Hematopoietic multipotent progenitor cell treated with erythropoietin and hydrocortisone succinate and interleukin-3 and kit ligand, for 6 days (in vitro differentiated cells): ENCODE measurements at regions not wholly inside any gene's neighbourhood (a gene's known extent, or its start where the extent isn't known, plus 50 kb on each side); places are given as distances from the start of the nearest gene placed in this dataset.

ENCODE experiments used
- DNase-seq: peaks from one replicate; pipeline ENCODE4 v3.0.0-alpha.2; 2015

DNA sequence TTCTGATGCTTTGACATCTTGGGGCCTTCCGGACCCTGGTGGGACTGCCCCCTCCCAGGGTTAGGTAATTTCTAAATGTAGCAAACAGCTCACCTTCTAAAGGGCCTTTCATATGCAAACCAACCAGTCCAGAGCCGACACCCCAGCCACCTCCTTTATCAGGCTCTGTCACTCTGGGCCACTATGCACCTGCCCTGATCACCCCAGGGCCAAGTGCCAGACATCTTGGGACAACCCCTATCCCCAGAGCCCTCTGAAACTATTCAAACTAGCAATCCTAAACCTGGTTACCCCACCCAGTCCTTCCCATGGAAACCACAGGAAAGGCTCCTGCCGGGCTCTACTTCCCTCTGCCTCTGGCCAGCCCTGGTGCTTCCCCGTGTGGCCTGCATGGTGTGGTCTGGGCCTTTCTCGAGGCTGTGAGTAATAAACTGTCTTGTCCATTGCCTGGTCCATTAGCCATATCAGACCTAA is 91.2 kb upstream of the TNRC6C start:
- no peak for DNase-seq

GRCh38 chr17:77867976-77868713 is 90.4 kb upstream of the TNRC6C start:
- no peak for DNase-seq

DNA sequence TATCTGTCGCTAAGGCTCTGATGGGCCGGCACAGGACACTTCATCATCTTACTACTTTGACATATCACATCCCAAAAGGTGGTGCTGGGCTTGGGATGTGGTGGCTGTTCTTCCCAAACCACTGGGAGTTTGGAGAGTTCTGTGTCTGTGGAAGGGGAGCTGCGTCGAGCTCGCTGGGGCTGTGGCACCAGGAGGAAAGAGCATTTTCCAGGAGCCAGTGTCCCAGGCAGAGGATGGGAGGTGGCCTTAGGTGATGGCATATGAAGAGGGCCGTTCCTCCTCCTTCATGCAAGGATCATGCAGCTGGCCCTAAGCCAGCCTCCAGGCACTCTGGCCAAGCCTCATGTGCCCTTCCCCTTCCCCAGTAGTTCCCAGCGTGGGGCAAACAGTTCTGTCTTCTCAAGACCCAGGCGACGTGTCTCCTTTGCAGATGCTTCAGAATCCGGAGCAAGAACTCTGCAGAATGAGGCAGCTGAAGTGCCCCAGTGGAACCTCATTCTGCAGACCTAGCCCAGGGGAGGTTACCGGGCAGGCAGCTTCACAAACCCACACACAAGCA is 89.4 kb upstream of the TNRC6C start:
- no peak for DNase-seq

GRCh38 chr17:77869665-77870132 is 88.8 kb upstream of the TNRC6C start:
- DNase-seq = peak; percentile 32

DNA sequence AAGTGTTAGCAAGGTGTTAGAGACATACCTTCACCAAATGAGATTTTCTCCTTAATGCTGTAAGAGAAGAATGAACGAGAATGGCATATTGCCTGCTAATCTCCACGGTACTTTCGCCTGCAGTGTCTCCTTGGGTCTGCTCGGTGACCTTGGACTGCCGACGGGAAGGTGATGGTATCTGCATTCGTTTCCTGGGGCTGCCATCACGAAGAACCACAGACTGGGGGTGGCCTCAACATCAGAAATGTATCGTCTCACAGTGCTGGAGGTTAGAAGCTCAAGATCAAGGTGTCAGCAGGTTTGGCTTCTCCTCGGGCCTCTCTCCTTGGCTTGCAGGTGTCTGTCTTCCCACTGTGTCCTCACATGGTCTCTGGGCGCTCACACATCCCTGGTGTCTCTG is 86.3 kb upstream of the TNRC6C start:
- DNase-seq = no peak

- DNase-seq = no peak
Observed at GRCh38 chr17:77872714-77873499, 85.6 kb upstream of the TNRC6C start.

DNA sequence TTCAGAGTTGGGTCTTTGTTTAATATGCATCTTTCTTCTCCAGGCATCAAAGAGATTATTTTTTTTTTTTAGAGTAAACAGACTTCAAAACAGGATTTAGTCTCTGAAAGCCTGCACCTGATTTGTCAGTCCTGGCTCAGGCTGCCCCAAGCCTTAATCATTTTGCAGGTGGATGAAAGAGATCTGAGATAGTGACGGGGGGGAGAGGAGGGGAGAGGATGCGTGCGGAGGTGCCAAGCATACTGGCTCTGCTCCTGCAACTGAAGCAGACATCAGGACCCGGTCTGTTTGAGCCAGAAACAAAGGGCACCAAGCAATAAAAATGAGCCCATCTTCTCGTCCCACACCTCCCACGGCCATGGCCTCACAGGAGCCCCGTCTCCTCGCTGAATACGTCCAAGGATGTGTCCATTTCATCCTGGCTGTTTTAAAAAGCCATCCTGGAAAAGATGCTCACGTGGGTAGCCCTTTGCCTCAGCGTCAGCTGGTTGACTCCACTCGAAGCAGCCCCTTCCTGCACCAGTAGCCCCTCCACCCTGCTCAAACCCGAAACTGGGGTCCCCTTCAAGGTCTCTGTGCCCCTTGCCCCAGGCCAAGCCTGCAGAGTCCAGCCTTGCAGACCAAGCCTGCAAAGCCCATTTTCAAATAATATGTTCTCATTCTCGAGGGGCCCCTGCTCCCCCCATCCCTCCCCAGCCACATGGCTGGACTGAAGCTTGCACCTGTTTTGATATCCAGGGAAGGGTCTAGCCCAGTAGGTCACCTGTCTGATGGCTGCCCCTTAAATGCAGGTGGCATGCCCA is 84.8 kb upstream of the TNRC6C start:
- no peak for DNase-seq

GRCh38 chr17:77874303-77875050 is 84.0 kb upstream of the TNRC6C start:
- no peak for DNase-seq

DNA sequence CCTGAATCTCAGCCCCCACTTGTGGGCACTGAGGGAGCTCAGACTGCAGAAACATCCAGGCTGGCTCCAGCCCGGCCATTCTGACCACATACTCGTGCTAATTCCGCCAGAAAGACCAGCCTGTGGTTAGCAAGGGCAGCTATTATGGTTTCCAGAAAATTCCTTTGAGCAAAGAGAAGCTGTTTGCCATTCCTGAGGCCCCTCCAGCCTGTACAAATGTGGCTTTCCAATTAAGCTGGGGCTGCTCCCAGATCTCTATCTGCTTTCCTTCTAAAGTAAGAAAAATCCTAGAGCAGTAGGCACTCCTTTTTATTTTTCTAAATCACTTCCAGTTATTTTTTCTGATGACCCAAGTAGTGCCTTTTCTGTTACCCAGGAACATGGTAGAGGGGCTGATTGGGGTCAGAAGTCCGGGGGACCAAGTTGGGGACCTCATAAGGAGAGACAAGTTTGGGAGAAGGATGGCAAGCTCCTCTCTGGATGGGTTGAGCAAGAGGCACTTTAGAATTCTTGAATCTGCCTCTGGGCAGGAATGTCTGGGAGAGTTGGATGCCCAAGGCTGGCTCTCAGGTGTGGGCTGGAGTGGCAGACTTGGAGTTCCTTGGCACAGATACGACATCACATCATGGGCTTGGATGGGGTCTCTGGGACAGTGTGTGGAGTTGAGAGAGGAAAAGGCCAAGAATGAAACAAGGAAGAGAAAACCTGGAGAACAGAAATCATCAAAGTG is 83.3 kb upstream of the TNRC6C start:
- DNase-seq = no peak

DNA sequence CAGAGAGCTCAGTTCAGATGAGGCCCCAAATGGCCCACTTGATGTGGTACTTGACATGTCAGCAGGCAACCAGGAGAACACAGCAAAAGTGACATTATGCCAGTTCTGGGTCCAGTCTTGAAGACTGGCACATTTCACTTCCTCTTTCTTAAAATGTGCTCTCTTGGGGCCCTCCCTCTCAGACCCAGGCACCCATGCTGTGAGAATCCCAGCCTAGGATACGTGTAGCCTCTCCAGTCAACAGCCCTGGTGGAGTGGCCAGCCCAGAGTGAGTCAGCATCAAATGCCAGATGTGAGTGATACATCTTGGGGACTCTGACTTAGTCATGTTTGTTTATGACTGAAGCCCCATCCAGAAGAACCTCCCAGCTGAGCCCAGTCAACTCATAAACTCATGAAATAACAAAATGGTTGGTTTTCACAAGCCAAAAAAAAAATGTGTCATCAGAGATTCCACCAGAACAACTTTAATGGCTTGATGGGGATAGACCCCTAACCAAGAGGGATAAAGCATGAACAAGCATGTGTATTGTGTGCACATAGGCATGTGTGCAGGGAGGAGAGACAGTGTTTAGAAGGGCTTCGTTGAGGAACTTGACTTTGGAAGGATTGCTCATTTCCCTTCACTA is 82.5 kb upstream of the TNRC6C start:
- DNase-seq = peak; percentile 26

DNA sequence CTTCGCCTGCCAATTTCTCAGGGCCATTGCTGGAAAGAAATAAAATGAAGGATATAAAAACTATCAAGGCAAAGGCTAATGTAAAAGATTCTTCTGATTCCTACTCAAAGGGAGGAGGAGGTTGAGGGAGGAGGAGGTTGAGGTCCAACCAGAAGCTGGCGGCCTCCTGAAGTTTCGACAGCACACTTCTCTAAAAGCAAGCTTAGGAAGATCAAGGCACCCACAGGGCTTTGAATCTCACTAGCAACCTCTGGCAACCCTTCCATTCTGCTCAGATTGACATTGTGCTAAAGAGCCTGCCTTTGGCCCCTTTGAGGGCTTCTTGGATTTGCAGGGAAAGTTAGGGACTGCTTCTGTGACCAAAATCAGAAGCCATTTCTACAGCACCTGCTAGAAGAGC is 81.5 kb upstream of the TNRC6C start:
- DNase-seq = no peak

DNA sequence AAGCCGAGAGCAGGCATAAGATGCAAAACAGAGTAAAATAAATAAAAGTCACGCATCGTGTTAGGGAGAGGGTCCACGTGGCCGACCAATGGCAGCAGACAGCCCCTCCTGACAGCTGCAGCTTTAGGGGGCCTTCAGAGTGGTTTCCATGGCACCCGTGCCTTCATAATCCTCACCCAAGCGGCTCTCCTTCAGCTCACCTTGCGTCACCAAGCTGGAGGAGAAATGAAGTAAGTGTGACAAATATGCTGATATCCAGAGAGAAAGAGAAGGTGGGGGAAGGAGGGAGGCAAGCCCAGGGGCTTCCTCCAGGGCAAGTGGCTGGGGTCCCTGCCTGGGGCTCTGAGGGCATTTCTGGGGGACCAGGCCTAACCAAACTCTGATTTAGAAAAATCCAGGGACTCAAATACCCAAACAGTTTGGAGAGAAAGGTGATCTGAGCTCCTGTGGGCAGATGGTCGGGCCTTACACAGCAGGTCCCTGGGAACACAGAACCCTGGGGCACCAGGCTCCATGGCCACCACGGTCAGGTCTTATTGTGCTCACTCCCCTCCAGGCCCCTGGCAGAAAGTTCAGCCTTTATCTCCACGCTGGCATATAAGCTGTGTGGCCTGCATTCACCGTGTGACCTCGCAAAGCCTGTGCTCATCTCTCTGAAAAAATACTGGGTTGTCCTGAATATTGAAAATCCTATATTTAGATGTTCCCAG is 80.7 kb upstream of the TNRC6C start:
- no peak for DNase-seq

GRCh38 chr17:77879226-77879895 is 79.1 kb upstream of the TNRC6C start:
- DNase-seq = no peak

- DNase-seq = no peak
Observed at GRCh38 chr17:77879896-77880280, 78.6 kb upstream of the TNRC6C start.

DNA sequence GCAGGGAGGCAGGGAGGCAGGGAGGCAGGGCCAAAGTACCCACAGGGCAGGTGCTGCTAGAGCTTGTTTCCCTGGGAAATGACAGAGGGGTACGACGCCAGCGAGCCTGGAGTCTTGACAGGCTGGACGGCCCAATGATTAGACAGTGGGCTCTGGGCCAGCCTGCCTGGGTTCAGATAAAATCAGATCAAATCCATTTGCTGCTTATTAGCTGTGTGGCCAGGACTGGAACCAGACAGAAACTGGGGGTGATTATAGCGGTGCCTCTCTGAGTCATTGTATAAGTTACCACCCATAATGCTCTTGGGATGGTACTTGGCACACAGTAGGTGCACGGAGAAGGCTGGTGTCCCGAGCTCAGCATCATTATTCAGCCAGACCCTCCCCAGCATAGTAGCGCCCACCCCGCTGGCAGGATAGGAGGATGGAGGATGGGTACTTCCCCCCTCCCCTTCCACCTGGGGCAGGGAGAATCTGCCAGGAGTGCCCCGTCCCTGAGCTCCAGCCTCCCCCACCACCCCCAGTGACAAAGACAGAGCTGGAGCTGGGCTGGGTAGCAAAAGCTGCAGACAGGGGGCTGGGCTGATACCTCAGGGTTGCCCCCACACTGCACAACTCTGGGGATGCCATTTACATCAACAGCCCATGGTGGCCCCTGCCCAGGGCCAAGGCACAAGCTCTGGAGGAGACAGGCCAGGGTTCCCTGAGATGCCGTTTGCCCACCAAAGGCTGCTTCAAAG is 77.6 kb upstream of the TNRC6C start:
- DNase-seq = peak; percentile 39

GRCh38 chr17:77881545-77881944 is 77.0 kb upstream of the TNRC6C start:
- DNase-seq = peak; percentile 94

GRCh38 chr17:77882040-77882439 is 76.5 kb upstream of the TNRC6C start:
- no peak for DNase-seq

DNA sequence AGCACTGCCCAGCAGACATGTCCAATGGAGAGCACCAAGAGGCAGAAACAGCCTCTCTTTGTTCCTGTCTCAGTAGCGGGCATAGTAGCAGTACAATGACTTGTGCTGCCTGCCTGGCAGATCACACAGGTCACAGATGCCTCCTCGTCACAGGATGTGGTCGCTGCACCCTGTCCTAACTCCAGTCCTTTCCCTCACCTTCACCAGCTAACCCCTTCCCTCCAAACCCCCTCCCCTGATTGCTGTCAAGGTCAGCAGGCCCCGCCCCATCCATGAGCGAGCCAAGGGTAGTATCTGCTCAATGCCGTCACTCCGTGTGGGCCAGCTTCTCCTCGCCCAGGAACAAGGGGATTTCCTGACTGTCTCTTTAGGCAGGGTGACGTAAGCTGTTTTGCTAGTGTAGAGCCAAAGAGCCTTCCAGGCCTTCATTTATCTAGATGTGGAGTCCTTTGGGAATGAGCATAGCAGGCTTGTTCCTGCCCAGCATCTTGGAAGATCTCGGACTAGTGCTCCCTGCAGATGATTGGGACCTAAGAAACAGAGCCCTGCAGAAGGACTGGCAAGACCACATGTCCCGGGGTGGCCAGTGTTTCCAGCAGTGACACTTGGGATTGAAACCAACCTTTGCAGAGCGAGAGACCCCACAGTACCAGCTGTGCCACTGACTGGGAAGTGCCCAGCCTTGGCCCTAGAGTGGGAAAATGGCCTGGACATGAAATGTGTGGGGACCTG is 75.9 kb upstream of the TNRC6C start:
- peak; percentile 61 for DNase-seq
